Epithelial cell of prostate (primary cell): ENCODE measurements at regions not wholly inside any gene's neighbourhood (a gene's known extent, or its start where the extent isn't known, plus 50 kb on each side); places are given as distances from the start of the nearest gene placed in this dataset.
A peak's percentile ranks its signal among the peaks of the same experiment; 100 is the strongest.

Source experiments
- DNase-seq: peaks from one replicate; pipeline ENCODE4 v3.0.0-alpha.2; 2011; ENCODE audit warnings: low read depth, low spot score
- H3K27ac ChIP-seq: fragments of 450-650 bp; 2 replicates; pipeline ENCODE4 v1.5.1; 2017; ENCODE audit warnings: mild to moderate bottlenecking

DNA sequence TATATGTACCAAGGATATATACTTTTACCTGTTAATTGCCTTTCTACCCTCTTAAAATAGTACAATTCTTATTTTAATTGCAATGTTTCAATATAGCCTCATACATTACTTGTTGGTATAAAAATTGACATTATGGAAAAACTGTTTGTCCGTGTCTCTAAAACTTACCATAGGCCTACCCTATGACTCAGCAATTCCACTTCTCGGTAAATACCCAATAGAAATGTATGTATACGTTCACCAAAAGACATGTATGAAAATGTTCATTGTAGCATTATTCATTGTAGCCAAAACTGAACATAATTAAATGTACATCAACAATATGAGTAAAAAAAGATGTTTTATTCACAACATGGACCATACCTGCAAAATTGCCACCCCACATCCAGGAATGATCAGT lies 679.2 kb upstream of the UBE2E2 start:
- no peak overlapping the region for H3K27ac ChIP-seq
- DNase-seq, result no peak

DNA sequence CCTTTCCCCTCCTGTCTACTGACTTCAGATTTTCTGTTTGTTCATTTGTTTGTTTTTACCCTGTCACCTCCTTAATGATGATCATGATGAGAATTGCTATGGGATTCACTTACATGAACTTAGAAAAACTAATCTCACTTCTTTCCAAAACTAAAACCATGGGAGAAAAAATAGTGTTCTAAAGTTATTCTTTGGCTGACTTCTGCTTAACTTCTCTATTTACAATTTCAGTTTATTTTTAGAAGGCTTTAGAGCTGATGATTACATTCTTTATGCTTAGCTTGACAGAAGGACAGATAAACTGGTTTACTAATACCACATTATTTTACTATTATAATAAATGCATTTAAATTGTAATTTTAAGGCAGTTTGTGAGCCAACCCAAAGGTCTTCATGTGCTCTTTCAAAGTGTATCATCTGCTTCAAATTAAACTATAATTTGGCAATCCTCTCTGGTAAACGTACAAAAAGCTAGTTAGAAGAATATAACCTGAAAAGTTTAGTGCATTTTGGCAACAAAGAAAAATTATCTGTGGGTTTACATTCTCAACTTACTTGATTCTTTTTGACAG lies 676.8 kb upstream of the UBE2E2 start:
- H3K27ac ChIP-seq, result no peak overlapping the region
- DNase-seq, result no peak

DNA sequence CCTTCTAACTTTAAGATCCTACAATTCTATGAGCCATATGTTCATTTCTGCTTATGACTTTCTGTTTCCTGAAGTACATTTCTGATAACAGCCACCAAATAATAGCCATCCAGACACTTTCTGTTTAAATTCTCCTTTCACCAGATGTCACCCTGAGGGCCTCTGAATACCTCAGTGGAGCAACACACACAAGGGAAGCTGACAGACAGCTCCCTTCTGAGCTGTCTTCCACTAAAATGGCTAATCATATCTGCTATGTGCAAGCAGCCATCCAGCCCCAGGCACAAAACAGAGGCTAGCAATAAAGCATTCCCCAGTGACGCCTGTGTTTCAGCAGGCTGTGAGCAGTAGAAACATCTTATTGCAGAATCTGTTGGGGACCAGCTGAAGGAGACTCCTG lies 666.6 kb upstream of the UBE2E2 start:
- H3K27ac ChIP-seq, result no peak overlapping the region
- no peak for DNase-seq

DNA sequence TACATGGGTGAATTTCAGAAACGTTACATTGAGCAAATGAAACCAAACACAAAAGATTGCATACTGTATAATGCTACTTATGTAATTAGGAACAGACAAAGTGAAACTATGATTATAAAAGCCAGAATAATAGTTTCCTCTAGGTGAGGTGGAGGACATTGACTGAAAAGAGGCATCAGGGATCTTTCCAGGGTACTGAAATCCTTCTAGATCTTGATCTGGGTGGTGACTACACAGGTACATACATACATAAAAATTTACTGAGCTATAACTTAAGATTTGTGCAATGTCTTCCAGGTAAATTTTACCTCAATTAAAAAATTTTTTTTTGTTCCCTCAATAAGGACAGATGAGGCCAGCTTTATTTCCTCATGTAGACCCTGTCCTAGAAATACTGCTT lies 665.6 kb upstream of the UBE2E2 start:
- DNase-seq, result no peak
- H3K27ac ChIP-seq, result no peak overlapping the region

DNA sequence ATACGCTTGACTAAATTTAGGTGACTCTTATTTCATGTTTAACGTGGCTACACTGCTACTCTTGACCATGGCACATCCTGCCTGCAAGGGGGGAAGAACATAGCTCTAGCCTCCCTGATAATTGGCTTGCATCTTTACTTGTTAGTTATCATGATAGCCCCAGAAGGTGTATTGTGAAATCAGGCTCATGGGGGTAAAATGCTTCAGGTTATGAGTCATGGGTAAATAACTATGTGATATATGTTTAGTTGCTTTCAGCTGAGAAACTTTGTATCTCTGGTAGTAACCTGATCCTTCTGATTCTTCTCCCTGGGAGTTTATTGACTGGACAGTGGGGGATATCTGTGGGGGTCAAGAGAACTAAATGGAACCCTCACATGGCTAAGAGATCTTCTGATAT lies 660.8 kb upstream of the UBE2E2 start:
- no peak for DNase-seq
- no peak overlapping the region for H3K27ac ChIP-seq

DNA sequence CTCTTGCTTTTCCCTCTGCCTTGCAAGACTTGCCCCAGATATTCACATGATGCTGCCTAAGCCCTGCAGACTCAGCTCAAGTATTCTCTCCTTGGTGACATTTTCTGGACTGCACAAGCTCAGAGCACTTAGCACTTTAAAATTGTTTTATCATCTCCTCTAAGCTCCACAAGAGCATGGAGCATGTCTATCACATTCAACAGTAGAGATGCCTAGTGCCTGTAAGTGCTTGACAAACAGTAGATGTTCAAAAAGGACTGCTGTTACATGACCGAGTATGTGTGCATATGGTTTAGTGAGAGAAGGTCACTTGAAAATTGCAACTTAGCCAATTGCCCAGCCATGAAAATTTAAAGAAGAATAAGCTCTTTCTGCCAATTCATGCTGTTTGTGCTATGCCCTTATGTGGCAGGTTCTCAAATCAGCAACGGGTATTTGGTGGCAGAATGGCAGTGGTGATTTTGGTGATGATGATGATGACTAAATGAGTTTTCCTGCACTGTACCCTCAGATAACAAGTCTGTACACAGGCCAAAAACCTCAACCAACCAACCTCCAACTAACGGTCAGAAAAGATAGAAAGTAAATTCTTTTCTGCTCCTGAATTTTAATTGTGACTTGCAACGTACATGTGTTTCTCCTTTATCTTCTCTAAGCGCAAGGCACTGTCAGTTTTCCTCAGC lies 647.2 kb upstream of the UBE2E2 start:
- no peak overlapping the region for H3K27ac ChIP-seq
- no peak for DNase-seq

DNA sequence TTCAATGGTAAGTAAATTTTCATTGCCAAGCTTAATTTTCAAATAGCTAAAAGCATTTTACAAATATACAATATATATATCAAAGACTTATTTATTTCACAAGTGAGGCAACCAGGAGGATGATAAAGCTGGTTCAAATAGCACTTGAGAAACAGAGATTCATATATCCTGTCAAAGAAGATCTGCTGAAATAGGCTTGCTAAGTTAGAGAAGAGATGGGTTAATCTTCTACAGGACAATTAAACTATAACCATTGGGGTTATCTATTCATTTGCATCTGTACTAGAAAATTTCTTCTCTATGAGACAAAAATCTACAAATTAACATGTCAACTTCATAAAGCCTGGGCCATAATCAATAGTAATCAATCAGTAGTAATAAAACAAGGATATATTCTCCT lies 637.7 kb upstream of the UBE2E2 start:
- no peak overlapping the region for H3K27ac ChIP-seq
- DNase-seq, result no peak

DNA sequence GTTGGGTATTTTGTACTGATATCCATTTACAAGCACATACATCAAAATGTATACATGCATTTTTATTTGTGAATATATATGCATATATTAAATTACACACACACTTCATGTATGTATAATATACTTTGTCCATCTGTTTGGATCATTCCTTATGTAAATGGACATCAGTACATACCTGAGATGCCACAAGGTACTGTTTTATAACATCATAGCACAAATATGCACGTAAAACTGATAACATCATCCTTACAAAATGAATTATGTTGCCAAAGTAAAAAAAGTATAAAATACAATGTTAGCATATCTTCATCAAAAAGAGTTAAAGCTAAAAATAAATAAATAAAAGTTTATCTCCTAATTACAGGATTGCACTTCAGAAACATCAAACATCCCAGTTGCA lies 634.8 kb upstream of the UBE2E2 start:
- H3K27ac ChIP-seq, result no peak overlapping the region
- no peak for DNase-seq

DNA sequence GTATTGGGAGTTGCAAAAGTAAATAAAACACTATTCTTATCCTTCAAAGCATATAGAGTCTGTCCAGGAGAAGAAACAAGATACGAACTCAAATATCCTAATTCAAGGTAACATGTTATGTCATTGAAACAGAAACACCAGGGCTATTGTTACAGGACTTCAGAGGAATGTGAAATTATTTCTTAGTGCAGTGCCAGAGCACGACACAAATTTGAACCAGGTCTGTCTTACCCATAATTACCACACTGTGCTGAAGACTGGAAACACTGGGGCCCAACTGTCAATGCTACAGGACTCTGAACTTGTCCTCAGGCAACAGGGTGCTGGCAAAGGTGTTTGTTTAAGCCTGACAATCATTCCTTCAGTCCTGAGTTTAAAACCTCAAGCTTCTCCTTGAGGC lies 633.6 kb upstream of the UBE2E2 start:
- no peak for DNase-seq
- no peak overlapping the region for H3K27ac ChIP-seq

DNA sequence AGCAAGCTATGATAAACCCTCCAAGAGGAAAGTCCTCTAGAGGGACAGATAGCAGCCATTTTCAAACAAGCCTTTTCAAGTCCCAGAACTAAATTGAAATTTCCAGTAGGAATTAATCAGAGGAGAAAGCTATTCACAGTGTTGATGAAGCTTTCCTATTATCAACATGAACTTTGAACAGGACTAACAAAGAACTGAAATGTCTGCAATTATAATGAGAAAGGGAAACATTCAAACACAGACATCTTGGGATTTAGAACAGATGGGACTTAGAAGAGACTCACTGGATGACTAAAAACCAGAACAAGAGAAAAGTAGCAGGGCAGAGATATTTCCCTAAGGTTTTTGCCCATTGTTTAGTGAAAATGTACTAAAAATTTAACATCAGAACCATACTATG lies 622.1 kb upstream of the UBE2E2 start:
- no peak overlapping the region for H3K27ac ChIP-seq
- DNase-seq, result no peak

DNA sequence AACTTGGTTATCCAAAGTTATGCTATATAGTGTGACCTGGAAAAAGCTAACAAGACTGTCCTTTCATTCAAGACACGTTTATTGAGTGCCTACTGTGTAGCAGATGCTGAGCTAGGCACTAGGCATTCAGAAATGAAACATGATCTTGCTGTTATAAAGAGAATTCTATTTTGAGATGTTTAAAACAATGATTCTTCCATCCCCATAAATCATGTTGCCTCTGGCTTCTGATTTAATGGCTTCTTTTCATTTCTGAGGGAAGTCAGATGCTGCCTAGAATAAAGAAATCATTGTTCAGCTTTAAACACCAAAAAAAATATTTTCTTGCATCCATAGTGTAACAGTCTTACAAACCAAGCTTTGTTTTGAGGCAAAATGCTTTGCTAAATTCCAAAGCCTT lies 620.9 kb upstream of the UBE2E2 start:
- DNase-seq, result no peak

DNA sequence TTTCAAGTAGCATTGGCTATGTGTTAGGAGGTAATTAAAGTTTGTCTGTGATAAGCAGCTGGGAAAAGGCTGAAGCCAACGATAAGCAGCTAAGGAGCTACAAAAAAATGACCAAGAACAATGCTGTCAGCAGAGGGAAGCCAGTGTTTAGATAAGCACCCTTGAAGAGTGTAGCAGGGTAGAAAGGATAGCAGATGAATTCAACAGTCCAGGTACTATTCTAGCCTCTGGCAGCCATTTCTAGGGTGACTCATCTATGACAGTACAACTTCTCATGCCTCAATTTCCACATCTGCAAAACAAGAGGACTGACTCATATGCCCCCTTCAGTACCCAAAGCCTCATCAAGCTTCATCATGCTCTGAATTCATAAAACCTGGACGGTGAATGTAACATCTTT lies 617.6 kb upstream of the UBE2E2 start:
- no peak overlapping the region for H3K27ac ChIP-seq
- peak; percentile 70 for DNase-seq

More for the DNA sequence above, 620.9 kb upstream of the UBE2E2 start:
- H3K27ac ChIP-seq, result no peak overlapping the region

DNA sequence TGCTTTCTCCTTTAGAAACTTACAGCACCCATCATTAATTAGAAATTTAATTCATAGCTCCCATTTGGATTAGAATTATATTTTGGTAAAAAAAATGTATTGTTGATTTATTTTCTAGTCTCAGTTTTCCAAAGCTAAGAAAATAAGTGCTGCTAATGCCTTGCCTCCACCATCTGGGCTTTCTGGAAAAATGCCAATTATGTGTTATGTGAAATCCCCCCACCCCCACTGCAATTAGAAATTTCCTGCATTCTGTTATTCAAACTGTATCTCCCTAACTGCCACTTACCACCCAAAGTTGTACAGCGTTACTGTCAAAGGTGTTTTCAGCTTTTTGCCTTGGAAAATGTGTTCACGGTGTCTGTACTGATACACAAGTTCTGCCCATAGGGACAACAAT lies 617.2 kb upstream of the UBE2E2 start:
- H3K27ac ChIP-seq, result no peak overlapping the region
- DNase-seq, result no peak

DNA sequence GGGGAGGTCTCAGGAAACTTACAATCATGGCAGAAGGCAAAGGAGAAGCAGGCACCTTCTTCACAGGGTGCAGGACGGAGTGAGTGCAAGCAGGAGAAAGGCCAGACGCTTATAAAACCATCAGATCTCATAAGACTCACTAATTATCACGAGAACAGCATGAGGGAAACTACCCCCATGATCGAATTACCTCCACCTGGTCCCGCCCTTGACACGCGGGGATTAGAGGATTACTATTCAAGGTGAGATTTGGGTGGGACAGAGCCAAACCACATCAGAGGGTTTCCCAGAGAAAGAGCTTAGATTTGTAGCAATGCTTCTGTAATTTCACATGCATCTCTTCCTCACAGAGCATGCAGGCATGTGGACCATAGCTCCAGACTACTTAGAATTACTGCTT lies 615.7 kb upstream of the UBE2E2 start:
- no peak for DNase-seq
- H3K27ac ChIP-seq, result no peak overlapping the region

DNA sequence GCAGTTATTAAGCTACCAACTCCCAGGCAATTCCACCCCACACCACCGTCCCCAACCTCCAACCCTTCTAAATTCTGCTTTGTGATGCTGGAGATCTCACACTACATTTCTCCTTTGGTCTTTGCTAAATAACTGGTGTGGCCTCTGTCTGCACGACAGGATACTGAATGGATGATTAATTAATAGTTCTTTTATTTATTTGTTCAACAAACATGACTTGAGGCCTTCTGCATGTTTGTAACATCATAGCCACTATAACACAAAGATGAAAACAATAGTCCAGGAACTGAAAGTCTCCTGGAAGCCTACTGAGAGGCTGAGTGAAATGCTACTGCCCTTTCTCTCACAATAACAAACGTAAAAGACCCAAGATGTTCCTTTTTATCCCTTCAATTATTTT lies 609.5 kb upstream of the UBE2E2 start:
- no peak for DNase-seq
- H3K27ac ChIP-seq, result no peak overlapping the region

DNA sequence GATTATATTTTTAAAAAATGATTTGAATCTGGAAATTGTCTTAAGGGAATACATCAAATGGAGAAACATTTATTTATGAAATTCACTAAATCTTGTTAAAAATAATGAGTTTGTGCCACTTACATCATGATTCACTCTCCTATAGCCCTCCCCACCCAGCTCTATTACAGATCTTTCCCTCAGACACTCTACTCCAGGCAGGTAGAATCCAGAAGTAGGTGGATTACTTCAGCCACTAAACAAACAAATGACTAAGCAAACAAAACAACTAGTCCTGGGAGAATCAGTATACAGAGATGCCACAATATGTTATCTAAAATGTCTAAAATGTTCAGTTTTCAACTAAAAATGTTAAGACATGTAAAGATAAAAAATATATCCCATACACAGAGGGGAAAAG lies 608.1 kb upstream of the UBE2E2 start:
- H3K27ac ChIP-seq, result no peak overlapping the region
- peak; percentile 20 for DNase-seq

DNA sequence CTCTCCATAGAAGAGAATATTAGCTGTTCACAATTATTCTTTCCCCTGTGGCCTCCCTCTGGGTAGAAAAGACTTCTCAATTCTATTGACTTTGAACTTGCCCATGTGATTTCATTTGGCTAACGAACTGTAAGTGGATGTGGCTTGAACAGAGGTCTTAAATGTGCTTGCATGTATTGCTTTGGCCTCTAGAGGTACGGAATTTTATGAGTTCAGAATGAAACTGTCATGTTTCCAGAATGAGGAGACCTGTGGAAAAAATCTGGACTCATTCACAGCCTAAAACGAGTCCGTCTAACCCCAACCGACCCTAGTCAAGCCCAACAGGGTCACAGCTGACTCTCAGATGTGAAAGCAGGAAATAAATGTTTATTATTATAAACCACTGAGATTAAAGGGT lies 596.7 kb upstream of the UBE2E2 start:
- no peak for DNase-seq
- no peak overlapping the region for H3K27ac ChIP-seq

DNA sequence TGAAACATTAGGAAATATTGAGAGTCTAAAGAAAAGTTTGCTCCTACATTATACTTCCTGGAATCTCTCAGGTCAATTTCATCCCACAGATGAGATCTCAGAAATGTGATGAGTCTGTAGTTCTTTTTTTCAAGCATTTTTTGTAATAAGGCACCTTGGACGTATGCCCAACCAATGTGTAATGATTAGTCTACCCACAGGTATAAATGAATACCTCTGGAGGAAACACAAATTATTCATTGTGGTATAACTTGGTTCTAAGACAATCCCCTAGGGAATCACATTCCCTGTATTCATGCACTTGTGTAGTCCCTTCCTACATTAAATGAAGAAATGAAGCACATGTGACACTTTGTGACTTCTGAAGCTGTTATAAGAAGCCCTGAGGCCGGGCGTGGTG lies 596.2 kb upstream of the UBE2E2 start:
- H3K27ac ChIP-seq, result no peak overlapping the region
- DNase-seq, result peak; percentile 29

DNA sequence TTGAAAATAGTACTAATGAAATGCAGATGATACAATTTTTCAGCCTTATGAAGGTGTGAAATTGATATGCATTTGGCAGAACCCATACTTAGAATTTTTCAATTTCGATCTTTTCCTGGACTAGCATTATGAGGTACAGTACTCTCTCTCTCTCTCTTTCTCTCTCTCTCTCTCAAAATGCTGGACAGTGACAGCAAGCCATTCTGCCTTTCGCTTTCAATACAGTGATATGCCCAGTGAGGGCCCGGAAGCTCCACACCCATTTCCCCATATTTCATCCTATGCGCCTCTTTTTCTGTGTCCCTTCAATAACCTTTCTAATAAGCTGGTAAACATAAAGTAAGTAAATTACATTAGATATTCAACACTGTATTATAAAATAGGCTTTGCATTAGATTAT lies 595.0 kb upstream of the UBE2E2 start:
- no peak overlapping the region for H3K27ac ChIP-seq
- DNase-seq, result no peak

DNA sequence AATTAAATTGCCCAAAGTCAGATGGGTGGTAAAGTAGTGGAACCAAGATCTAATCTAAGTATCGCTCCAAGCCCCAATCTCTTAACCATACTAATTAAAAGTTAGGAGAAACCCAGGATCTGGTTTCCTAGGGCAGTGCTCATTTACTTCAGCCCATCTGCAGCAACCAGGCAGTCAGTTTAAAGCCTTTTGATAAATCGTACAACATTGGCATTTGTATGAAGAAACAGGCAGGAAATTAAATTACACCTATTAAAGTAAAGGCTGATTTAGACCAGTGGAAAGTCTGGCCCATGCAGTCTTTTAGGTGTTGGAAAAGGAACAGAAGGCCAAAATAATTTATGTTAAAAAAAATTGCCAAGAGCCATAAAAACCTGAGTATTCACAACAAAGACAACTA lies 594.4 kb upstream of the UBE2E2 start:
- DNase-seq, result no peak
- no peak overlapping the region for H3K27ac ChIP-seq

DNA sequence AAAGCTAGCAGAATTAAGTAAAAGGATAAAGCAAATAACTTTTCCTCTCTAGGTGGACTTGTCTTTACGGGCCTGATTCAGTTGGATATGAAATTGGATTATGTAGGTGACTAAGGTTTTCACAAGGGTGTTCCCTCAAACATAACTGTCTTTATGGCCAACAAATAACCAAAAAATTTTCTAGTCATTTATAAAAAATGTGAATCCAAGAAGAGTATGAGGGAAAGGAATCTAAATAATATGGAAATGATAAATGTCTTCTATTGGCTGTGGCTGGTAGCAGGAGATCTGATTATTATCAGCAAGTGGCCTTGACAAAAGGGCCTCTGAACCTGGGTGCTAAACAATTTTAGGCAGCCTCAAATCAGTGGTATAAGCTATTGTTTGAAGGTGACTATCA lies 594.0 kb upstream of the UBE2E2 start:
- no peak for DNase-seq
- no peak overlapping the region for H3K27ac ChIP-seq

DNA sequence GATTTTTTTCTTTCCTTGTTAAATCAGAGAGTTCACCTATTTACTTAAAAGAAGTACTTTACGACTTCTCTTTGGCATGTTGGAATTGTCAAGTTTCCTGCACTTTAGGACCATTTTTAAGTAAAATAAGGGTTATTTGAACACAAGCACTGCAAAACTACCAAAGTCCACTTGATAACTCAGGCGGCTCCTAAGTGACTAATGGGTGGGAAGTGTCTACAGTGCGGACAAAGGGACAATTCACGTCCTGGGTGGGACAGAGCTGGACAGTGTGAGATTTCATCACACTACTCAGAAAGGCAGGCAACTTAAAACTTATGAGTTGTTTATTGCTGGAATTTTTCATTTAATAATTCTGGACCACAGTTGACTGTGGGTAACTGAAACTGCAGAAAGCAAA lies 590.2 kb upstream of the UBE2E2 start:
- H3K27ac ChIP-seq, result no peak overlapping the region
- DNase-seq, result no peak

DNA sequence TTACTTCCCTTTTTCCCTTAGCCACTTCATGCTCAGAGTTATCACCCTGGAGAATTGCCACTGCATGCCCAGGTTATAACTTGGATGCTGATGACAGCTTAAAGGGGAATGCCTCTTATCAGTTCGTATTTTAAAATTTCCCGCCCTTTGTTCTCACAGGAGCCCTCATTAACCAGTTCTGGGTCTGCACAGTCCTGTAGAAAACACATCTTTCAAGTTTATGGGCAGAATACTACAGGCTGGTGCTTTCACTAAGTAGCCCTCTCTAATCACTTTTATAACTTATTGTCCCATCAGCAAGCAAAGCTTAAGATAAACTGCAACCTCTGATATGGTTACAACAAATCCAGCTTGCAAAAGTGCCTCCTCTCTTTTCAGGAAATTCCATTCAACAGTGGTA lies 587.3 kb upstream of the UBE2E2 start:
- no peak for DNase-seq
- H3K27ac ChIP-seq, result no peak overlapping the region
